Renal pelvis (tissue), 1 donor: ENCODE measurements at regions not wholly inside any gene's neighbourhood (a gene's known extent, or its start where the extent isn't known, plus 50 kb on each side); places are given as distances from the start of the nearest gene placed in this dataset.
A peak's percentile ranks its signal among the peaks of the same experiment; 100 is the strongest.

Source experiments
- DNase-seq: peaks from one replicate; pipeline ENCODE4 v3.0.0-alpha.2; 2013

GRCh38 chr1:168455764-168456163 lies 88.0 kb downstream of the XCL2 start:
- no peak for DNase-seq

GRCh38 chr1:168454211-168454815 lies 89.5 kb downstream of the XCL2 start:
- no peak for DNase-seq

- no peak for DNase-seq
Observed at GRCh38 chr1:168453056-168453455, 90.7 kb downstream of the XCL2 start.

- no peak for DNase-seq
Observed at GRCh38 chr1:168452329-168452728, 91.5 kb downstream of the XCL2 start.

GRCh38 chr1:168447871-168448270 lies 95.9 kb downstream of the XCL2 start:
- no peak for DNase-seq

- no peak for DNase-seq
Observed at GRCh38 chr1:168446081-168446480, 97.7 kb downstream of the XCL2 start.

GRCh38 chr1:168443899-168444298 lies 99.9 kb downstream of the XCL2 start:
- DNase-seq = no peak

- no peak for DNase-seq
Observed at GRCh38 chr1:168443356-168443755, 100.4 kb downstream of the XCL2 start.

GRCh38 chr1:168442931-168443330 lies 100.9 kb downstream of the XCL2 start:
- no peak for DNase-seq

GRCh38 chr1:168441745-168442144 lies 102.1 kb downstream of the XCL2 start:
- DNase-seq = no peak

GRCh38 chr1:168439456-168440375 lies 104.1 kb downstream of the XCL2 start:
- DNase-seq = peak; percentile 86

- DNase-seq = no peak
Observed at GRCh38 chr1:168438626-168439025, 105.2 kb downstream of the XCL2 start.

GRCh38 chr1:168437821-168438220 lies 106.0 kb downstream of the XCL2 start:
- DNase-seq = no peak

GRCh38 chr1:168435439-168435838 lies 108.4 kb downstream of the XCL2 start:
- no peak for DNase-seq

- no peak for DNase-seq
Observed at GRCh38 chr1:168433238-168433637, 110.6 kb downstream of the XCL2 start.

- no peak for DNase-seq
Observed at GRCh38 chr1:168431882-168432281, 111.9 kb downstream of the XCL2 start.

GRCh38 chr1:168430321-168430720 lies 113.5 kb downstream of the XCL2 start:
- DNase-seq = no peak

- no peak for DNase-seq
Observed at GRCh38 chr1:168428063-168428731, 115.6 kb downstream of the XCL2 start.

- DNase-seq = no peak
Observed at GRCh38 chr1:168427051-168427450, 116.7 kb downstream of the XCL2 start.

- DNase-seq = no peak
Observed at GRCh38 chr1:168424281-168424680, 119.5 kb downstream of the XCL2 start.

GRCh38 chr1:168422203-168422847 lies 121.5 kb downstream of the XCL2 start:
- DNase-seq = no peak

- DNase-seq = no peak
Observed at GRCh38 chr1:168421399-168422004, 122.3 kb downstream of the XCL2 start.
